Frontal cortex (tissue), 3 donors: ENCODE measurements at regions not wholly inside any gene's neighbourhood (a gene's known extent, or its start where the extent isn't known, plus 50 kb on each side); places are given as distances from the start of the nearest gene placed in this dataset.

Experiments used
- DNase-seq, 2 donors: peaks; one replicate each; pipeline ENCODE4 v3.0.0; 2012; ENCODE audit warnings: low spot score in 2 of 2
- FAIRE-seq: peaks from 2 replicates; lab custom pipeline; 2012; peaks lifted over from hg19 to GRCh38; lab: Jason Lieb, UNC
- donor health status: control.
- donor health status: control.
- donor health status: control.

DNA sequence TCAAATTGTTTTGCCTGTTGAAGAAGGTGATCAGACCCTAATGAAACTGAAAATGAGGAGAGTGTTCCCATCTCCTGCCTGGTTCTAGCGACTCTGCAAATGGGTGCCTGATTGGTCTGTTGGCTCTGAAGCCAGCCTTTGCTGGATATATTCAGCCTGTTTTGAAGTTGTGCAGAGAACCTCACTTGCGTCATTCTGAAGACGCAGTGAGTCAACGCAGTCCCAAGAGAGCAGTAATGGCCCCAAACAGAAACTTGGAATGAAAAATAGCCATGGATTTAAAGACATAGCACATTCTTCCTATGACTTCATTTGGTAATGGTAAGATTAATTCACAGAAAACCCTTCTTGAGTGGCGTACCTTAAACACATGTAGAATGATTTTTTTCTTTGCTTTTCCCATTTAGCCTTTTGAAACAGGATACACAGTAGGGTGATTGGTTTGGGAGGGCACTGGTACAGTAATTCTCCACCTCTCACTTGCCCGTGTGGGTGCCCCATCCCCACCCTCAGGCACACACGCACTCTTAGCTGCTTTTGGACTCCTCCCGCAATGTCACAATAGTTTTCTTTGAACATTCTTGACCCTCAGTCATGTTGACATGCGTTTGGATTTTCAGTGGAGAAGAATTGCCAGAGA, 54.1 kb upstream of the ABL1 start:
- no peak for DNase-seq
- FAIRE-seq, result no peak

- FAIRE-seq (no peak), DNase-seq (no peak)
Observed at GRCh38 chr9:130781569-130781968, 53.5 kb upstream of the ABL1 start.

DNA sequence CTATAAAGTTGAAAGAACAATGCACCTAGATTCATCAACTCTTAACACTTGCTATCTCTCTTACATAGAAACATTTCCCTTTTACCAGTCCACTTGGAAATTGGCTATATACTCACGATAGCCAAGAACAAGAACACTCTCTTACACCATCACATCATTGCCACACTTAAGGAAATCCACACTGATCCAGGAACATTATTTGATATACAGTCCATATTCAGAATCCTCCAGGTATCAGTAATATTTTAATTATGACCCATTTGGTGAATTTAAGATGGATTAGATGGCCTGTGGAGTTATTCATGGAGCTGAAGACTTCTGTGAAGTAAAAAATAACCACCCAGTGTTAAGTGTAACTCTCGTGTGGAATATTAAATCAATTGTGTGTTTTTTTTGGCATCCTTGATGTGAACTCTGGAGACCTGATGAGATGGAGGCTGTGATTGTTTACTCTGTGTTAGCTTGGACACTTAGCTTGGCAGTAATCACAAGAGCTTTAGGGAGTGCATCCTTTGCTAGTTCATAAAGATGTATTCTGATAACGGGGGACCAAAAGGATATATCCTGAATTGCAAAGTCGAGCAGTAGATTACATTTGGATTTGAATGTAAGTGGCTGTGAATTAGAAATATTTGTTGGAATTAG, 52.0 kb upstream of the ABL1 start:
- DNase-seq, result no peak
- no peak for FAIRE-seq

DNA sequence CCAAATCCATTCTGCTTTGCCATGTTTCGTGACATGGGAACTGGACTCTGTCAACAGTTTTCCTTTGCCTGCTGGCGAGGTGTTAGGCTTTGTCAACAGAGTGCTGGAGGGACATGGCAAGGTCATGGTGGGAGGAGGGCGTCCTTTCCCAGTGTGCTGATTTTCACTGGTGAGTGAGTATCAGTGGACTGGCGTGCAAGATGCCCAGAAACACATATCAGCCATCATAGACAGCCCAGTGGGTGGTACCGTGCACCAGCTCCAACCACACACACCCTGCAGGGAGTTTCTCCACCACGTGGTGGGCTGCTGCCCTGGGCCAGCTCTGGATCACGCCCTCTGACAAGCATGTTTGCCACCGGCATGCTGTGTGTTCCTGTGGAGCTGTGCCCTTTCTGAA, 50.0 kb upstream of the ABL1 start:
- FAIRE-seq (no peak), DNase-seq (no peak)
